ENCODE measurements at regions not wholly inside any gene's neighbourhood (a gene's known extent, or its start where the extent isn't known, plus 50 kb on each side); places are given as distances from the start of the nearest gene placed in this dataset.

DNA sequence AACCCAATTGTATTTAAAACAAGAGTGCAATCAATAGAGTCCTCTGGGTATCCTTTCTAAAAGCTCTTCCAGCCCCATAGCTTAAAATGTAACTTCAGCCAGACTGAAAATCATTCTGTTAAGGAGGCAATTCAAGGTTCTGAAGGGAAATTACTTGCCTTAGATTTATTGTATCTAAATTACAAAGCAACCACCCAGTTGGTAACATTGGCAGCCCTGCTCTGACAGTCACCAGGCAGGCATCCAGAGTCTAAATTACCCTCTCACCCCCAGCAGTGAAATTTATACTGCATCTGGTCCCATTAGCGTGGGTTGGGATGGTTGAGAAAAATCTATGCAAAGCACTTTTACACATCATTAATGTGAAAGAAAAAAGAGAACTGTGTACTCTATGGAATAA, 514.7 kb downstream of the MTRR start:
- DNase-seq = no peak

DNA sequence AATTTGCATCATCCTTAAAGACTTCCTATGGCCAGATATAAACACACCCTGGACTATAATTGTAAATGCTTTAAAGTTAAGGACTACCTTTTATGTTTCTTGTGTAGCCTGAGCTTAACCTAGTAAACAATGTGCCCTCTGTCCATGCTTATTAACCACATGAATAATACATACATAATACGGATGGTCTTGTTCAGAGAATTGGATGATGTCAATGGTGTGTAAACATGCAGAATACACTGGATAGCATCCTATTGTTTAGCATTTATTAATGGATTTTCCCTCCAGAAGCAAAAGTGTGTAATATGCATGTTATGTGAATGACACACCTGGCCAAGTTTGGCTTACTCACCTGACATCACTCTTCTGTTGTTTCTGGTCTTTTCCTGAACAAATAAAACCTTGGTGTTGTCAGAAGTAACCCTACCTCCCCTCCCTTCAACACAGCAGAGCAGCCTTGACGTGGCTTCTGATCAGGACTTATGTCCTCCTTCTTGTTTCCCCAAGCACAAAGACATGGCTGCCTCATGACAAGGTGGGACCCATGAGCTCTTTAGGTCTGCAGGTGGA, 517.9 kb downstream of the MTRR start:
- no peaks in the 10 kb centered on the region for H3K4me1 ChIP-seq
- intact Hi-C loops (cut with DNase I; ENCODE audit: low total_unique reads) = no loop called here
- H3K4me3 ChIP-seq = no peak overlapping the region
- H3K27ac ChIP-seq = no peak overlapping the region
- no peaks in the 10 kb centered on the region for H3K9me3 ChIP-seq
- no peaks in the 10 kb centered on the region for H3K27me3 ChIP-seq
- TF ChIP-seq, protein P1, sequence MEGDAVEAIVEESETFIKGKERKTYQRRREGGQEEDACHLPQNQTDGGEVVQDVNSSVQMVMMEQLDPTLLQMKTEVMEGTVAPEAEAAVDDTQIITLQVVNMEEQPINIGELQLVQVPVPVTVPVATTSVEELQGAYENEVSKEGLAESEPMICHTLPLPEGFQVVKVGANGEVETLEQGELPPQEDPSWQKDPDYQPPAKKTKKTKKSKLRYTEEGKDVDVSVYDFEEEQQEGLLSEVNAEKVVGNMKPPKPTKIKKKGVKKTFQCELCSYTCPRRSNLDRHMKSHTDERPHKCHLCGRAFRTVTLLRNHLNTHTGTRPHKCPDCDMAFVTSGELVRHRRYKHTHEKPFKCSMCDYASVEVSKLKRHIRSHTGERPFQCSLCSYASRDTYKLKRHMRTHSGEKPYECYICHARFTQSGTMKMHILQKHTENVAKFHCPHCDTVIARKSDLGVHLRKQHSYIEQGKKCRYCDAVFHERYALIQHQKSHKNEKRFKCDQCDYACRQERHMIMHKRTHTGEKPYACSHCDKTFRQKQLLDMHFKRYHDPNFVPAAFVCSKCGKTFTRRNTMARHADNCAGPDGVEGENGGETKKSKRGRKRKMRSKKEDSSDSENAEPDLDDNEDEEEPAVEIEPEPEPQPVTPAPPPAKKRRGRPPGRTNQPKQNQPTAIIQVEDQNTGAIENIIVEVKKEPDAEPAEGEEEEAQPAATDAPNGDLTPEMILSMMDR (IDR thresholded peaks at IDR 0.05) = no peak
- H3K36me3 ChIP-seq = no peaks in the 10 kb centered on the region
- no peak for DNase-seq

More for the DNA sequence above, 514.7 kb downstream of the MTRR start:
- Histone ChIP-seq H3K27ac (no peak overlapping the region), H3K36me3 (no peaks in the 10 kb centered on the region), H3K4me1 (no peaks in the 10 kb centered on the region), H3K27me3 (no peaks in the 10 kb centered on the region), H3K4me3 (no peak overlapping the region), H3K9me3 (no peaks in the 10 kb centered on the region)
- intact Hi-C loops (cut with DNase I; ENCODE audit: low total_unique reads) = no loop called here
- TF ChIP-seq, protein P1 (IDR thresholded peaks at IDR 0.05) = no peak

GRCh38 chr5:8391911-8392310, 523.0 kb downstream of the MTRR start:
- intact Hi-C loops (cut with DNase I; ENCODE audit: low total_unique reads) = no loop called here
- no peaks in the 10 kb centered on the region for H3K27me3 ChIP-seq
- no peak for DNase-seq

DNA sequence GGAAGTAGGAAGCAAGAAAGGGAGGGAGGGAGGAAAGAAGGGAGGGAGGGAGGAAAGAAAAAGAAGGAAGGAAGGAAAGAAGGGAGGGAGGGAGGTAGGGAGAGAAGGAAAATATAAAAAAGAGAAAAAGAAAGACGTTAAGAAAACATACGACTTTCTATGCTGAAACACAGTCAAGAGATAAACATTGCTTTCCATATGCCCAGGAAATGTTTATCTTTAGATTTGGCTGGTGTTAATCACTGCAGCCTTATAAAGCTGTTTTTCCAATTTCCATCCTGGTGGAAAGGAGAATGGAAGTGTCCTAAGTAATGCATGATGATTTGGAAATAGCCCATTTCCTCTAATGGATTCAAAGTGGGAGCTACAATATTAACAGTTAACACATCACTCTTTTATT, 524.3 kb downstream of the MTRR start:
- no peak overlapping the region for H3K4me3 ChIP-seq
- no peaks in the 10 kb centered on the region for H3K4me1 ChIP-seq
- TF ChIP-seq, protein P1 (IDR thresholded peaks at IDR 0.05) = no peak
- H3K9me3 ChIP-seq = no peaks in the 10 kb centered on the region
- no peak for DNase-seq
- intact Hi-C loops (cut with DNase I; ENCODE audit: low total_unique reads) = no loop called here
- no peak overlapping the region for H3K27ac ChIP-seq
- H3K36me3 ChIP-seq = no peaks in the 10 kb centered on the region
- H3K27me3 ChIP-seq = no peaks in the 10 kb centered on the region

More at GRCh38 chr5:8391911-8392310, 523.0 kb downstream of the MTRR start:
- no peaks in the 10 kb centered on the region for H3K36me3 ChIP-seq
- H3K27ac ChIP-seq = no peak overlapping the region
- H3K4me3 ChIP-seq = no peak overlapping the region
- H3K9me3 ChIP-seq = no peaks in the 10 kb centered on the region
- TF ChIP-seq, protein P1 (IDR thresholded peaks at IDR 0.05) = no peak
- no peaks in the 10 kb centered on the region for H3K4me1 ChIP-seq

GRCh38 chr5:8394965-8395364, 526.0 kb downstream of the MTRR start:
- no peak for DNase-seq
- Histone ChIP-seq H3K4me3 (no peak overlapping the region), H3K9me3 (no peaks in the 10 kb centered on the region), H3K27me3 (no peaks in the 10 kb centered on the region), H3K36me3 (no peaks in the 10 kb centered on the region), H3K27ac (no peak overlapping the region), H3K4me1 (no peaks in the 10 kb centered on the region)
- intact Hi-C loops (cut with DNase I; ENCODE audit: low total_unique reads) = no loop called here
- TF ChIP-seq, protein P1 (IDR thresholded peaks at IDR 0.05) = no peak

GRCh38 chr5:8396246-8396645, 527.3 kb downstream of the MTRR start:
- Histone ChIP-seq H3K36me3 (no peaks in the 10 kb centered on the region), H3K27ac (no peak overlapping the region), H3K9me3 (no peaks in the 10 kb centered on the region), H3K4me1 (no peaks in the 10 kb centered on the region), H3K27me3 (no peaks in the 10 kb centered on the region), H3K4me3 (no peak overlapping the region)
- TF ChIP-seq, protein P1 (IDR thresholded peaks at IDR 0.05) = no peak
- intact Hi-C loops (cut with DNase I; ENCODE audit: low total_unique reads) = no loop called here
- DNase-seq = no peak

Measured in tibial artery (tissue), 4 donors.